Adrenal gland (tissue), 9 donors: ENCODE measurements at regions not wholly inside any gene's neighbourhood (a gene's known extent, or its start where the extent isn't known, plus 50 kb on each side); places are given as distances from the start of the nearest gene placed in this dataset.
A peak's percentile ranks its signal among the peaks of the same experiment; 100 is the strongest.

Experiments used
- DNase-seq, 7 donors: peaks; one replicate each; pipeline ENCODE4 v3.0.0-alpha.2; 2019 to 2020
- H3K27ac ChIP-seq, 5 donors: fragments of 200-600 bp; sonication (generic) in 4 of 5; 1 replicate in 3 of 5; 2 replicates in 2 of 5; pipeline versions ENCODE4 v1.5.1 to v1.8.0; 2016 to 2020; ENCODE audit warnings: mild to moderate bottlenecking in 1 of 5
- H3K27me3 ChIP-seq: fragments of 200-600 bp; 2 replicates; pipeline ENCODE4 v1.8.0; 2021
- H3K36me3 ChIP-seq, 2 donors: fragments of 200-600 bp; replicated peaks in 1 of 2; 1 replicate in 1 of 2; 2 replicates in 1 of 2; pipeline versions ENCODE4 v1.5.1 to v1.8.0; 2018 to 2022
- H3K4me1 ChIP-seq, 2 donors: fragments of 200-600 bp; replicated peaks in 1 of 2; 1 replicate in 1 of 2; 2 replicates in 1 of 2; pipeline versions ENCODE4 v1.5.1 to v1.8.0; 2018 to 2021
- H3K4me3 ChIP-seq, 4 donors: fragments of 200-600 bp; sonication (generic) in 3 of 4; one replicate each; pipeline ENCODE4 v1.5.1; 2016 to 2018
- H3K9me3 ChIP-seq, 3 donors: fragments of 200-600 bp; sonication (generic) in 1 of 3; replicated peaks in 1 of 3; 1 replicate in 2 of 3; 2 replicates in 1 of 3; pipeline versions ENCODE4 v1.5.1 to v1.8.0; 2016 to 2021
- CTCF ChIP-seq, 6 experiments: fragments of 450-650 bp in 4 of 6; fragments of 200-600 bp in 2 of 6; sonication (generic) in 1 of 6; IDR thresholded peaks; 1 replicate in 5 of 6; 2 replicates in 1 of 6; pipeline versions ENCODE4 v1.5.1 to v1.8.0; 2016 to 2021; ENCODE audit warnings: antibody characterized with exemption in 6 of 6, mild to moderate bottlenecking in 2 of 6, moderate library complexity in 1 of 6
- POLR2A ChIP-seq, 2 donors: fragments of 450-650 bp; IDR thresholded peaks; one replicate each; pipeline ENCODE4 v1.6.1; 2017; ENCODE audit warnings: antibody characterized with exemption in 2 of 2, mild to moderate bottlenecking in 2 of 2, moderate library complexity in 1 of 2
- WGBS, 4 donors: extraction: QIAGEN DNeasy Blood & Tissue Kit in 2 of 4; methylation state at CpG; one replicate each; pipeline versions ENCODE4 v1.1.5 to v1.1.7; 2013 to 2017; 5-methylcytosine and 5-hydroxymethylcytosine counted together
- intact Hi-C, 2 donors: fragments of 100-400 bp; cut with DNase I; formaldehyde crosslinking; loops; one replicate each; pipeline versions ENCODE4 v1.14.1 to v1.15.0; 2022 to 2023
- donor health status: healthy with polysubstance abuse.
- donor health status: Bipolar disorder and iron deficiency.
- donor health status: DM: yes; HTN: yes; CAD: no.
- donor health status: DM: no; HTN: no; CAD: no.
- donor health status: DM: no; HTN: no; CAD: no.

- 14 to 37% (median 32%) methylated on average over 2 of the region's 2 CpGs for WGBS, 4 donors
- H3K4me1 ChIP-seq, result no peaks in the 10 kb centered on the region
- H3K27ac ChIP-seq, result no peak overlapping the region
- H3K27me3 ChIP-seq, result no peaks in the 10 kb centered on the region
- no peaks in the 10 kb centered on the region for H3K9me3 ChIP-seq
- H3K4me3 ChIP-seq, result no peak overlapping the region
- TF ChIP-seq CTCF (IDR thresholded peaks at IDR 0.05) (no peak), POLR2A (IDR thresholded peaks at IDR 0.05) (no peak)
- intact Hi-C loops, result no loop called here
- peak in 1 of 7 donors; percentile 15 for DNase-seq
- H3K36me3 ChIP-seq, result no peaks in the 10 kb centered on the region
Measured at GRCh38 chr1:191206513-191207207, 729.0 kb upstream of the BRINP3 start.

- no peak for DNase-seq
- Histone ChIP-seq H3K36me3 (no peaks in the 10 kb centered on the region), H3K4me1 (no peaks in the 10 kb centered on the region), H3K27me3 (no peaks in the 10 kb centered on the region), H3K27ac (no peak overlapping the region), H3K4me3 (no peak overlapping the region), H3K9me3 (no peaks in the 10 kb centered on the region)
- TF ChIP-seq CTCF (IDR thresholded peaks at IDR 0.05) (no peak), POLR2A (IDR thresholded peaks at IDR 0.05) (no peak)
- WGBS, 4 donors, result 75 to 88% (median 80%) methylated on average over 5 of the region's 5 CpGs
- intact Hi-C loops, result no loop called here
Measured at GRCh38 chr1:191222206-191222605, 744.5 kb upstream of the BRINP3 start.

GRCh38 chr1:191240925-191241324 is 763.3 kb upstream of the BRINP3 start:
- Histone ChIP-seq H3K27me3 (no peaks in the 10 kb centered on the region), H3K27ac (no peak overlapping the region), H3K4me1 (no peaks in the 10 kb centered on the region), H3K36me3 (no peaks in the 10 kb centered on the region), H3K4me3 (no peak overlapping the region), H3K9me3 (peaks cover 0 to 2% (median 0%) of the 10 kb centered on the region in 3 donors)
- no peak for TF ChIP-seq POLR2A (IDR thresholded peaks at IDR 0.05)
- TF ChIP-seq CTCF (IDR thresholded peaks at IDR 0.05), result no peak
- intact Hi-C loops, result no loop called here
- DNase-seq, result no peak
- 68 to 77% (median 72%) methylated on average over 3 of the region's 3 CpGs for WGBS, 4 donors

- Histone ChIP-seq H3K27me3 (no peaks in the 10 kb centered on the region), H3K4me3 (no peak overlapping the region), H3K9me3 (peaks cover 0 to 4% (median 0%) of the 10 kb centered on the region in 3 donors), H3K36me3 (no peaks in the 10 kb centered on the region), H3K27ac (no peak overlapping the region), H3K4me1 (no peaks in the 10 kb centered on the region)
- no peak for TF ChIP-seq CTCF (IDR thresholded peaks at IDR 0.05)
- TF ChIP-seq POLR2A (IDR thresholded peaks at IDR 0.05), result no peak
- 70 to 78% (median 76%) methylated on average over 3 of the region's 3 CpGs for WGBS, 4 donors
- intact Hi-C loops, result no loop called here
- DNase-seq, result no peak
Measured at GRCh38 chr1:191255354-191256054, 777.8 kb upstream of the BRINP3 start.
